Ascending aorta (tissue), 2 donors: ENCODE measurements at regions not wholly inside any gene's neighbourhood (a gene's known extent, or its start where the extent isn't known, plus 50 kb on each side); places are given as distances from the start of the nearest gene placed in this dataset.

Experiments used
- DNase-seq, 2 donors: peaks; one replicate each; pipeline ENCODE4 v3.0.0-alpha.2; 2019; ENCODE audit warnings: low spot score in 2 of 2
- H3K27ac ChIP-seq, 2 donors: fragments of 200-600 bp; sonication (generic); one replicate each; pipeline ENCODE4 v1.5.1; 2016 to 2017; ENCODE audit warnings: mild to moderate bottlenecking in 1 of 2
- H3K27me3 ChIP-seq: fragments of 200-600 bp; sonication (generic); one replicate; pipeline ENCODE4 v1.5.1; 2017
- H3K36me3 ChIP-seq, 2 donors: fragments of 200-600 bp; sonication (generic); one replicate each; pipeline ENCODE4 v1.5.1; 2016
- H3K4me1 ChIP-seq, 2 donors: fragments of 200-600 bp; sonication (generic); one replicate each; pipeline ENCODE4 v1.5.1; 2016 to 2017; ENCODE audit warnings: mild to moderate bottlenecking in 1 of 2
- H3K4me3 ChIP-seq, 2 donors: fragments of 200-600 bp; sonication (generic); one replicate each; pipeline ENCODE4 v1.5.1; 2016 to 2017; ENCODE audit warnings: mild to moderate bottlenecking in 1 of 2
- H3K9me3 ChIP-seq, 2 donors: fragments of 200-600 bp; sonication (generic); one replicate each; pipeline ENCODE4 v1.5.1; 2016
- intact Hi-C: fragments of 100-400 bp; cut with DNase I; formaldehyde crosslinking; loops from one replicate; pipeline ENCODE4 v1.15.1; 2023
- TF ChIP-seq, protein P1 (sequence below), 3 experiments: fragments of 200-600 bp in 2 of 3; fragments of 450-650 bp in 1 of 3; sonication (generic) in 2 of 3; IDR thresholded peaks; one replicate each; pipeline ENCODE4 v1.5.1; 2016 to 2019; ENCODE audit warnings: antibody characterized with exemption in 3 of 3, mild to moderate bottlenecking in 1 of 3, moderate library complexity in 1 of 3

DNA sequence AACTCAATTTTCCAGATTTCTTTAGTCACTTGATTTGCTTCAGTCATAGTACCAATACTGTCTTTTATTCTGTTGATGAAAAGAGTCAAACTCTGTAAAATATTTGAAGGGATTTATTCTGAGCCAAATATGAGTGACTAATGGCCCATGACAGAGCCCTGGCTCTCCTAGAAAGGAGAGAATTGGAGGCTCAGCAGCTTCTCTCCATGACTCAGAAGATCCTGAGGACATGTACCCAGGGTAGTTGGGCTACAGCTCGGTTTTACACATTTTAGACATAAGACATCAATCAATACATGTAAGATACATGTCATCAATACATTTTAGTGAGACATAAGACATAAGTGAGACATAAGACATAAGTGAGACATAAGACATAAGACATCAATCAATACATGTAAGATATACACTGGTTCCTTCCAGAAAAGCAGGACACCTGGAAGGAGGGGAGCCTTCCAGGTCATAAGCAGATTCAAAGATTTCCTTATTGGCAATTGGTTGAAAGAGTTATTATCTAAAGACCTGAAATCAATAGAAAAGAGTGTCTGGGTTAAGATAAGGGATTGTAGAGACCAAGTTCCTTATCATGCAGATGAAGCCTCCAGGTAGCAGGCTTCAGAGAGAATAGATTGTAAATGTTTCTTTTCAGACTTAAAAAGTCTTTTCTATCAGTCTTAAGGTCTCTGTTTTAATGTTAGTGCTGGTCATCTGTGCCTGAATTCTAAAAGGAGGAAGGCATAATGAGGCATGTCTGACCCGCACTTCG lies 179.8 kb upstream of the RFC3 start:
- no peak for DNase-seq
- no peaks in the 10 kb centered on the region for H3K27me3 ChIP-seq
- no peaks in the 10 kb centered on the region for H3K9me3 ChIP-seq
- H3K36me3 ChIP-seq = no peaks in the 10 kb centered on the region
- H3K4me3 ChIP-seq = no peak overlapping the region
- TF ChIP-seq, protein P1, sequence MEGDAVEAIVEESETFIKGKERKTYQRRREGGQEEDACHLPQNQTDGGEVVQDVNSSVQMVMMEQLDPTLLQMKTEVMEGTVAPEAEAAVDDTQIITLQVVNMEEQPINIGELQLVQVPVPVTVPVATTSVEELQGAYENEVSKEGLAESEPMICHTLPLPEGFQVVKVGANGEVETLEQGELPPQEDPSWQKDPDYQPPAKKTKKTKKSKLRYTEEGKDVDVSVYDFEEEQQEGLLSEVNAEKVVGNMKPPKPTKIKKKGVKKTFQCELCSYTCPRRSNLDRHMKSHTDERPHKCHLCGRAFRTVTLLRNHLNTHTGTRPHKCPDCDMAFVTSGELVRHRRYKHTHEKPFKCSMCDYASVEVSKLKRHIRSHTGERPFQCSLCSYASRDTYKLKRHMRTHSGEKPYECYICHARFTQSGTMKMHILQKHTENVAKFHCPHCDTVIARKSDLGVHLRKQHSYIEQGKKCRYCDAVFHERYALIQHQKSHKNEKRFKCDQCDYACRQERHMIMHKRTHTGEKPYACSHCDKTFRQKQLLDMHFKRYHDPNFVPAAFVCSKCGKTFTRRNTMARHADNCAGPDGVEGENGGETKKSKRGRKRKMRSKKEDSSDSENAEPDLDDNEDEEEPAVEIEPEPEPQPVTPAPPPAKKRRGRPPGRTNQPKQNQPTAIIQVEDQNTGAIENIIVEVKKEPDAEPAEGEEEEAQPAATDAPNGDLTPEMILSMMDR (IDR thresholded peaks at IDR 0.05) = no peak
- intact Hi-C loops = no loop called here
- H3K27ac ChIP-seq = no peak overlapping the region
- peaks cover 0 to 6% of the 10 kb centered on the region in 2 donors for H3K4me1 ChIP-seq

DNA sequence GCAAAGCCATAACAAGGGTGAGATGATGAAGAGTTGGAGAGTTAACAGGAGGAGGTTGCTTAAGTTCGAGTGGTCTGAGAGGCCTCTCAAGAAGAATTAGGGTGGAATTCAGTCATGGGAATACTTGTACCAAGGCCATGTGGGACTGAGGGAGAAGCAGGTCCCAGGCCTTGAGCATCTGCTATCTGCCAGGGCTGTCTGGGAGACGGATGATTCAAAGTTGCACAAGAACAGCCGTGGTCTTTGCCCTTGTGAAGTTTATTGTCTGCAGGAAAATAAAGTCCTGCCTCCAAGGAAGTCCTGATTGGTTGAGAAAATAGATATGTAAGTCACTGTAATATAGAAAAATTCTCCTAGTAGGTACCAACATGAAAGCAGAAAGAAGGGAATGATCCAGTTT lies 178.8 kb upstream of the RFC3 start:
- H3K9me3 ChIP-seq = no peaks in the 10 kb centered on the region
- intact Hi-C loops = no loop called here
- H3K36me3 ChIP-seq = no peaks in the 10 kb centered on the region
- H3K27ac ChIP-seq = no peak overlapping the region
- TF ChIP-seq, protein P1 (IDR thresholded peaks at IDR 0.05) = no peak
- no peak for DNase-seq
- peaks cover 6 to 16% of the 10 kb centered on the region in 2 donors for H3K4me1 ChIP-seq
- H3K4me3 ChIP-seq = no peak overlapping the region
- no peaks in the 10 kb centered on the region for H3K27me3 ChIP-seq

DNA sequence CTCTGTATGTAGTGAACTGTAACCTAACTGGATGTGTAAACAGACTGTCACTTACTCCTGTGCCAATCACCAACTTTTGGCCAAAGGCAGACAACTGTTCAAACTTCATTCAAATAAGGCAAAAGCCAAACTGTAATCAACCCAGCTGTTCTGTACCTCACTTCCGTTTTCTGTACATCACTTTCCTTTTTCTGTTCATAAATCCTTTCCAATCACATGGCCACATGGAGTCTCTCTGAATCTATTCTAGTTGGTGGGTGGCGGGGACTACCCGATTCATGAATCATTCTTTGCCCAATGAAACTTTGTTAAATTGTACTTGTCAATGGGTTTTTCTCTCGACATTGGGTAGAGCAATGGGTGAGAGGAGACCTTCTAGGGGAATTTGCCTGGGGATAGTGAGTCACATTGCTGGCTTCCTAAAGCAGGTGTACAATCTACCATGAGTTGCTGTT lies 178.3 kb upstream of the RFC3 start:
- no peaks in the 10 kb centered on the region for H3K36me3 ChIP-seq
- intact Hi-C loops = no loop called here
- H3K27ac ChIP-seq = no peak overlapping the region
- peaks cover 6 to 21% of the 10 kb centered on the region in 2 donors for H3K4me1 ChIP-seq
- DNase-seq = no peak
- H3K4me3 ChIP-seq = no peak overlapping the region
- TF ChIP-seq, protein P1 (IDR thresholded peaks at IDR 0.05) = no peak
- no peaks in the 10 kb centered on the region for H3K9me3 ChIP-seq
- no peaks in the 10 kb centered on the region for H3K27me3 ChIP-seq

DNA sequence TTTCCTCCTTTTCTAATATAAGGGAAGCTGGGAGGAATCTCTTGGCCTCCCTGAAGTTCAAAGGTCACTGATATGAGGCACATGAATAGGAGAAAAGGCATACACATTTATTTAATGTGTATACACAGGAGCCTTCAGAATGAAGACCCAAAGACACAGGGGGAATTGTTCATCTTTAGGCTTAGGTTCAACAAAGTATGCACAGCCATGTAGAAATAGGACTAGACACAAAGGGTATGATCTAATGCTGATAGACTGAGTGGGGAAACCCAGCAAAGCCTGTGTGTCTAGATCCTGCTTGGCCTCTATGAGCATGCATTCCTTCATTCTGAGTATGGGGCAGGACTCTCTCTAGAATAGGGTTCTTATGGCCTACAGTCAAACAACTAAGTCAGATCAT lies 177.1 kb upstream of the RFC3 start:
- TF ChIP-seq, protein P1 (IDR thresholded peaks at IDR 0.05) = no peak
- Histone ChIP-seq H3K4me3 (no peak overlapping the region), H3K27me3 (no peaks in the 10 kb centered on the region), H3K4me1 (peaks cover 6 to 21% of the 10 kb centered on the region in 2 donors), H3K27ac (no peak overlapping the region), H3K36me3 (no peaks in the 10 kb centered on the region), H3K9me3 (no peaks in the 10 kb centered on the region)
- intact Hi-C loops = no loop called here
- no peak for DNase-seq

DNA sequence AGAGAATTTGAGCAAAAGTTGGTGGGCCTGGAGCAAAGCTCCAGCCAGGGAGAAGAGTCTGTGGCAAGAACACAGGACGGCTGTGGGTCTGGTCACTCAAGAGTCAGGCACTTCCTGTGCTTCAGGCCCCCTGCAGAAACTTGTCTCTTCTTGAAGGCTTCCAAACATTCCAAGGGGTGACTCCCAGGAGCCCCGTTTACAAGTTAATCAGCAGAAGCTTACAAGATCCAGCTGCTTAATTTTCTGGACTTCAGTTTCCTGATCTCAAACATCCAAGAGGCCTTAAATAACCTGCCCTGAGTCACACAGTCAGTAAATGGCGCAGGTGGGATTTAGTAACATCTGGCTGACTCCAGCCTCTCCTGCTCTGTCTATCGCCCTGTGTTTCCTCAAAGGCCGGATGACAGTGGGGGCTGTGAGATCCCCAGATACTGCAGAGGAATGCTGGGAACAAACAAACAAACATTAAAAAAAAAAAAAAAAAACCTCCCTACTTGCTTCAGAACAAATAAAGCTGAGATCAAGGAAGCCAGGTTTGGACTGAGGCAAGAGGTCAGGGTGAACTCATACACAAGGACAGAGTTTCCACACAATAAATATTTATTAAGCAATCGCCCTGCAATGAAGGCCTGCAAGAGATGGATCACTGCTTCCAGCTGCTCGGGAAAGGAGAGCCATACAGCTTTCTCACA lies 175.4 kb upstream of the RFC3 start:
- Histone ChIP-seq H3K27ac (peak overlapping the region in 1 of 2 donors; percentile 51), H3K4me1 (peaks cover 6 to 21% of the 10 kb centered on the region in 2 donors), H3K27me3 (no peaks in the 10 kb centered on the region), H3K4me3 (no peak overlapping the region), H3K9me3 (no peaks in the 10 kb centered on the region), H3K36me3 (no peaks in the 10 kb centered on the region)
- intact Hi-C loops = no loop called here
- peak in 1 of 2 donors; percentile 64 for DNase-seq
- TF ChIP-seq, protein P1 (IDR thresholded peaks at IDR 0.05) = no peak
